B cell (primary cell): ENCODE measurements at regions not wholly inside any gene's neighbourhood (a gene's known extent, or its start where the extent isn't known, plus 50 kb on each side); places are given as distances from the start of the nearest gene placed in this dataset.

Experiments used
- ATAC-seq: fragments of 200-7000 bp; cut with Tn5 transposase; one replicate; pipeline ENCODE4 v1.10.0; 2021; ENCODE audit warnings: low read depth, mild to moderate bottlenecking, moderate number of reproducible peaks, moderate library complexity
- CTCF ChIA-PET: fragments of 350-600 bp; sonication (Branson Sonifier 250); formaldehyde crosslinking; loops from one replicate; lab custom pipeline; 2021; ENCODE audit warnings: antibody characterized with exemption, inconsistent platforms; lab: Charles Lee
- POLR2A ChIA-PET: fragments of 350-600 bp; sonication (Branson Sonifier 250); formaldehyde crosslinking; loops from one replicate; lab custom pipeline; 2021; ENCODE audit warnings: antibody characterized with exemption; lab: Charles Lee
- DNase-seq: peaks from one replicate; pipeline ENCODE4 v3.0.0; 2013
- H2AFZ ChIP-seq: 2 replicates; pipeline ENCODE4 v1.6.1; 2012; ENCODE audit warnings: mild to moderate bottlenecking, low read depth, low read length; ENCODE audit not compliant: insufficient read depth, poor library complexity, severe bottlenecking
- H3K27ac ChIP-seq, 2 donors: 1 replicate in 1 of 2; 2 replicates in 1 of 2; pipeline ENCODE4 v1.5.1; 2012 to 2013; ENCODE audit warnings: low read length in 2 of 2, mild to moderate bottlenecking in 2 of 2, moderate library complexity in 1 of 2
- H3K27me3 ChIP-seq, 4 experiments: fragments of 200-600 bp in 1 of 4; sonication (generic) in 1 of 4; replicated peaks in 1 of 4; 1 replicate in 2 of 4; 2 replicates in 2 of 4; pipeline versions ENCODE4 v1.6.1 to v1.7.0; 2013 to 2016; ENCODE audit warnings: low read length in 3 of 4, mild to moderate bottlenecking in 2 of 4, mixed read lengths in 1 of 4, moderate library complexity in 1 of 4; ENCODE audit not compliant: insufficient read depth in 4 of 4, control insufficient read depth in 3 of 4; ENCODE audit errors: control extremely low read depth in 1 of 4
- H3K36me3 ChIP-seq, 2 experiments: replicated peaks in 1 of 2; 1 replicate in 1 of 2; 2 replicates in 1 of 2; pipeline versions ENCODE4 v1.6.1 to v1.7.1; 2013; ENCODE audit warnings: low read length in 1 of 2; ENCODE audit not compliant: insufficient read depth in 2 of 2, control insufficient read depth in 1 of 2; ENCODE audit errors: control extremely low read depth in 1 of 2, extremely low read depth in 1 of 2
- H3K4me1 ChIP-seq, 2 donors: fragments of 200-600 bp in 1 of 2; sonication (generic) in 1 of 2; 1 replicate in 1 of 2; 2 replicates in 1 of 2; pipeline versions ENCODE4 v1.5.1 to v1.6.1; 2013 to 2017; ENCODE audit warnings: low read length in 2 of 2; ENCODE audit not compliant: control insufficient read depth in 2 of 2, insufficient read depth in 2 of 2
- H3K4me2 ChIP-seq: replicated peaks from 2 replicates; pipeline ENCODE3; 2012; ENCODE audit warnings: mild to moderate bottlenecking, low read depth, low read length; ENCODE audit not compliant: poor library complexity, severe bottlenecking
- H3K4me3 ChIP-seq, 5 experiments: fragments of 200-600 bp in 1 of 5; sonication (generic) in 1 of 5; 1 replicate in 3 of 5; 2 replicates in 2 of 5; pipeline versions ENCODE4 v1.5.1 to v1.7.0; 2011 to 2016; ENCODE audit warnings: low read length in 4 of 5, mild to moderate bottlenecking in 4 of 5, low read depth in 2 of 5, control low read depth in 1 of 5, moderate library complexity in 1 of 5; ENCODE audit not compliant: insufficient read depth in 1 of 5; ENCODE audit errors: control extremely low read depth in 1 of 5, extremely low read depth in 1 of 5
- H3K79me2 ChIP-seq: fragments of 200-600 bp; sonication (generic); one replicate; pipeline ENCODE4 v1.6.0; 2016; ENCODE audit warnings: low read length; ENCODE audit not compliant: control insufficient read depth, insufficient read depth
- H3K9ac ChIP-seq: fragments of 200-600 bp; sonication (generic); 2 replicates; pipeline ENCODE4 v1.6.1; 2017; ENCODE audit warnings: mild to moderate bottlenecking, low read length, moderate library complexity
- H3K9me3 ChIP-seq, 3 donors: one replicate each; pipeline versions ENCODE4 v1.6.1 to v1.7.1; 2013; ENCODE audit warnings: low read length in 2 of 3; ENCODE audit not compliant: control insufficient read depth in 2 of 3, insufficient read depth in 1 of 3; ENCODE audit errors: control extremely low read depth in 1 of 3
- H4K20me1 ChIP-seq: 2 replicates; pipeline ENCODE4 v1.6.0; 2012; ENCODE audit warnings: mild to moderate bottlenecking, low read length; ENCODE audit not compliant: insufficient read depth, control insufficient read depth, poor library complexity, severe bottlenecking
- H3K27ac Mint-ChIP-seq: one replicate; pipeline ENCODE4 v1.8.0; 2021; ENCODE audit warnings: mixed read lengths
- H3K27me3 Mint-ChIP-seq: one replicate; pipeline ENCODE4 v1.8.0; 2021; ENCODE audit warnings: mixed read lengths
- H3K4me1 Mint-ChIP-seq: one replicate; pipeline ENCODE4 v1.8.0; 2021; ENCODE audit warnings: mixed read lengths
- H3K4me3 Mint-ChIP-seq: one replicate; pipeline ENCODE4 v1.8.0; 2021; ENCODE audit warnings: mixed read lengths
- H3K9me3 Mint-ChIP-seq: one replicate; pipeline ENCODE4 v1.8.0; 2022; ENCODE audit warnings: mixed read lengths; ENCODE audit not compliant: insufficient read depth
- CTCF ChIP-seq: fragments of 200-600 bp; IDR thresholded peaks from one replicate; pipeline ENCODE4 v1.8.0; 2022; ENCODE audit warnings: antibody characterized with exemption, mild to moderate bottlenecking
- EZH2 ChIP-seq: IDR thresholded peaks from 2 replicates; pipeline ENCODE4 v1.6.1; 2012; ENCODE audit warnings: borderline replicate concordance, low read depth, mild to moderate bottlenecking, moderate library complexity, low read length; ENCODE audit not compliant: insufficient read depth, poor library complexity, severe bottlenecking
- WGBS: methylation state at CpG from one replicate; pipeline ENCODE4 v1.1.5; 2013; ENCODE audit warnings: missing lambda C conversion rate; ENCODE audit not compliant: insufficient coverage; 5-methylcytosine and 5-hydroxymethylcytosine counted together
- intact Hi-C: fragments of 100-400 bp; cut with micrococcal nuclease; formaldehyde crosslinking; loops from one replicate; pipeline ENCODE4 v1.10.0; 2022

DNA sequence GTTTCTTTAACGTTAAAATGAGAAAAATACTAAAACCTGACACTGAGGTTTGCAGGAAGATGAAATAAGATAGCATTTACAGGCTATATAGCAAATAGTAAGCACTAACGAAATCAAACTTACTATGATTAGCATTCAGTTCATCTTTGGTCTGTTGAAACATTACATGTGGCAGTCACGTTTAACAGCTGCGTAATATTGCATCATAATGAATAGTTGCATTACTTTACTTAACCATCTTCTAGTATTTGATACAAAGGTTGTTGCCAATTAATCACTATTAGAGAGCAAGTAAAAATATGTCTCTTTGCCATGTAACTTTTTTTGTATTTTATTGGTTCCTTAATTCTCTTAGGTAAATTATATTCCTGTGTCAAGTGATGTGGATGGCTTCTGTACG is 131.8 kb upstream of the GHITM start:
- H3K4me2 ChIP-seq, result no peak overlapping the region
- no peak overlapping the region for H3K9ac ChIP-seq
- TF ChIP-seq CTCF (no peak), EZH2 (no peak)
- no peak overlapping the region for H3K27ac ChIP-seq
- ATAC-seq (no peak), DNase-seq (no peak)
- H3K4me1 ChIP-seq, result no peaks in the 10 kb centered on the region
- no peaks in the 10 kb centered on the region for H3K4me1 Mint-ChIP-seq
- 60% methylated on average over 1 of the region's 5 CpGs for WGBS
- H3K27ac Mint-ChIP-seq, result no peak overlapping the region
- H2AFZ ChIP-seq, result no peak overlapping the region
- POLR2A ChIA-PET, result no interaction called here
- H4K20me1 ChIP-seq, result no peaks in the 10 kb centered on the region
- H3K4me3 ChIP-seq, result no peak overlapping the region
- CTCF ChIA-PET, result interaction anchor here (0.8 kb wide), 1 partner anchor 32 kb away, joined by 3 read pairs; no protein-coding TSS in a partner anchor
- H3K27me3 Mint-ChIP-seq, result peaks cover 31% of the 10 kb centered on the region
- H3K79me2 ChIP-seq, result no peaks in the 10 kb centered on the region
- H3K36me3 ChIP-seq, result no peaks in the 10 kb centered on the region
- H3K9me3 ChIP-seq, result no peaks in the 10 kb centered on the region
- H3K9me3 Mint-ChIP-seq, result no peaks in the 10 kb centered on the region
- H3K27me3 ChIP-seq, result peaks cover 0 to 3% (median 0%) of the 10 kb centered on the region in 4 experiments
- no peak overlapping the region for H3K4me3 Mint-ChIP-seq
- intact Hi-C loops, result no loop called here

GRCh38 chr10:84008878-84009277 is 130.4 kb upstream of the GHITM start:
- H3K4me3 ChIP-seq, result no peak overlapping the region
- H3K4me2 ChIP-seq, result no peak overlapping the region
- intact Hi-C loops, result no loop called here
- no peak overlapping the region for H3K9ac ChIP-seq
- no peaks in the 10 kb centered on the region for H3K9me3 ChIP-seq
- peaks cover 0 to 3% (median 0%) of the 10 kb centered on the region in 4 experiments for H3K27me3 ChIP-seq
- ChIA-PET CTCF (no interaction called here), POLR2A (no interaction called here)
- H2AFZ ChIP-seq, result no peak overlapping the region
- H3K36me3 ChIP-seq, result no peaks in the 10 kb centered on the region
- Mint-ChIP-seq H3K27ac (no peak overlapping the region), H3K4me1 (peaks cover 7% of the 10 kb centered on the region), H3K9me3 (no peaks in the 10 kb centered on the region), H3K27me3 (peaks cover 31% of the 10 kb centered on the region), H3K4me3 (no peak overlapping the region)
- H4K20me1 ChIP-seq, result no peaks in the 10 kb centered on the region
- no peak for ATAC-seq
- WGBS, result 100% methylated on average over 1 of the region's 3 CpGs
- peak; percentile 10 for DNase-seq
- no peak overlapping the region for H3K27ac ChIP-seq
- H3K4me1 ChIP-seq, result peaks cover 0 to 3% of the 10 kb centered on the region in 2 donors
- no peak for TF ChIP-seq EZH2
- TF ChIP-seq CTCF, result peak; percentile 70
- H3K79me2 ChIP-seq, result no peaks in the 10 kb centered on the region
